ENCODE measurements at regions not wholly inside any gene's neighbourhood (a gene's known extent, or its start where the extent isn't known, plus 50 kb on each side); places are given as distances from the start of the nearest gene placed in this dataset.

DNA sequence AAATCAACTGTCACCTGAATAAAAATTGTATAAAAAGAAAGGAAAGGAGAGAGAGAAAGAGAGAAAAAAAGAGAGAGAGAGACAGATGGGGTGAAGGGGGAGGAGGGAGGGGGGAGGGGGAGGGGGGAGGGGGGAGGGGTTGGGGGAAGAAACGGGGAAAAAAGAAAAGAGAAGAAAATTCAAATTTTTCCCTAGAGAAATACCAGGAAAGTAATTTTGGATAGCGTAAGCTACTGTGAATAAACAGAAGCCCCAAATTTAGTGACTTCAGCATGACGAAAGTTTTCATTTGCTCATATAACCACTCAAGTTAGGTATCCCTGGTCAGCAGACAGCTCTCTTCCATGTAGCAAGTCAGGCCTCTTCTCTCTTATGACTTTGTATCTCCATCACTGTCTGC lies 289.4 kb upstream of the MYOCD start:
- no peak for DNase-seq (ENCODE audit: low read depth)

DNA sequence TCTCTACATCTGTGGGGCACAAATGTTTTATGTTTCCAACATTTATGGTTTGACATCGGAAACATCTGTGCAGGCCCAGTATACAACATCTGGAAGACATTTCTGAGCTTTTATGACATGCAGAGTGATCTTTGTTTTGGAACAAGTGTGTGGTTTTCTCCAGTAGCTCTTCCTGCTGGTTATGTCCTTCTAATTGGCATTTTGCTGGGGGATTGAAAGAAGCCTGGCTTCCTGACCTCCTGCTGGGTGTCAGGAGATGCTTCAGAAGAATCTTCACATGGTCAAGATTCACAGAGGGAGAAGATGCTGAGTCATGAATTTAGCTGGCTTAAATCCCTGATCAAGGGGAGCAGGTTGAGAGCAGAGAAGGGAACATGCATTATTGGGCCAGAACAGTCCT lies 279.5 kb upstream of the MYOCD start:
- no peak for DNase-seq (ENCODE audit: low read depth)

DNA sequence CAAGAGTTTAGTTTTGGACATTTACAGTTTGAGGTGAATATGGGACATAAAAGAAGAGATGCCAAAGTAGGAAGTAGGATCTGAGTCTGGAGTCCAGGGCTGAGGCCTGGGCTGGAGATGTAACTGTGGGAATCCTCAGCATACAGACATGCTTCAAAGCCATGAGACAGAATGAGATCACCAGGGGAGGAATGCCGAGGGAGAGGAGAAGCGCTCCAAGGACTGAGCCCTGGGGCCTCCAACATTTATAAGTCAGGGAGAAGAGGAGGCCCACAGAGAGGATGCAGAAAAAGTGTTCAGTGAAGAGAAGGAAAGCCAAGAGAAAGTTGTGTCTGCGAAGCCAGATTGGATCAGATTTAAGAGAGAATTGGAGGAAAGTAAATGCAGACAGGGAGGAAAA lies 277.5 kb upstream of the MYOCD start:
- no peak for DNase-seq (ENCODE audit: low read depth)

DNA sequence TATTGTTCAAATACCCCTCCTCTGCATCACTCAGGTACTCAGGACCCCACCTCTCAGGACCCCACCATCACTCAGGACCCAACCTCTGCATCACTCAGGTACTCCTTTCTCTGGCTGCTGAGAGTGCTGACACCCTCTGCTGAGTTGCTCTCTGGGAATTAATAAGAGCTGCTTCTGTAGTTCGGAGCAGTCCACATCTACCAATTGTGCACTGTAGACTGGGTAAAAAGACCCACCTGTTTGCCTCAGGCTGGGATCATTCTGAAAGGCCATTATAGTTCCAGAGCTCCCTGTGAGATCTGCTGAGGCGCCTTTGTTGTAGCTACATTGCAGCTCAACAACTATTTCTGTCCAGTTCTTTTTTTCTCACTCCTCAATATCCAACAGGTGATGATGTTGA lies 276.3 kb upstream of the MYOCD start:
- no peak for DNase-seq (ENCODE audit: low read depth)

DNA sequence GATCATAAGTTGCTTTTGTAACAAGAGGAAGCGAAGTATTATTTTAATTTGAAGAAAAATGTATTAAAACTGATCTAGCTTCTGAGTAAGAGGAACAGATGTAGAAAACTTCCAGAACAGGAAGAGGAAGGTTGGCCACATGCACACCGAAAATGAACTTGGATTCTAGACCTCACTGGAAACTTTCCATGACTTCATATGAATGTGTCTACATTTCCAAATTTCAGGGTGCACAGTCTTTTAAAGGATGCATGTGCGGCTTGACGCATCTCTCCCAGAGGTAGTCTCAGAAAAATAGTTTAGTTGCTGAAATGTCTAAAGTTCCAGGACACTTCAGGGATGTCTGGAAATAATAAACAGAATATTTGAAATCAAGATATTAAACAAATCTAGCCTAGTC lies 275.1 kb upstream of the MYOCD start:
- DNase-seq (ENCODE audit: low read depth) = no peak

DNA sequence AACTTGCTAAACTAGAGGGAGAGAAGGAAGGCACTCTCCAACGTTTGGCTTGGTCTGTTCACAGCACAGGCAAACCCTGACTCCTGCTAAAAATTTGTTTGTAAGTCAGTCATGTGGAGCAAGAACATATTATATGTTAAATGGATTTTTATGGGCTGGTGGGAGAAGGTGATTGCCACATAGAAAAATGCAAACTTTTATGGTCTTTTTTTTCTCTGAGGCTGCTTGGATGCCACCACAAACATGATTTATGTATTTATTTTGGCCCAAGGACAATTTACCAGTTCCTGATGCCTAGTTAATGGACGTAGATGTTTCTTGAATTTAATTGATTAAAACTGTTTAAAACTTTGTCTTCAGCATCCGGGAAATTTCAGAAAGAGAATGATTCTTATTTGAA lies 274.2 kb upstream of the MYOCD start:
- no peak for DNase-seq (ENCODE audit: low read depth)

DNA sequence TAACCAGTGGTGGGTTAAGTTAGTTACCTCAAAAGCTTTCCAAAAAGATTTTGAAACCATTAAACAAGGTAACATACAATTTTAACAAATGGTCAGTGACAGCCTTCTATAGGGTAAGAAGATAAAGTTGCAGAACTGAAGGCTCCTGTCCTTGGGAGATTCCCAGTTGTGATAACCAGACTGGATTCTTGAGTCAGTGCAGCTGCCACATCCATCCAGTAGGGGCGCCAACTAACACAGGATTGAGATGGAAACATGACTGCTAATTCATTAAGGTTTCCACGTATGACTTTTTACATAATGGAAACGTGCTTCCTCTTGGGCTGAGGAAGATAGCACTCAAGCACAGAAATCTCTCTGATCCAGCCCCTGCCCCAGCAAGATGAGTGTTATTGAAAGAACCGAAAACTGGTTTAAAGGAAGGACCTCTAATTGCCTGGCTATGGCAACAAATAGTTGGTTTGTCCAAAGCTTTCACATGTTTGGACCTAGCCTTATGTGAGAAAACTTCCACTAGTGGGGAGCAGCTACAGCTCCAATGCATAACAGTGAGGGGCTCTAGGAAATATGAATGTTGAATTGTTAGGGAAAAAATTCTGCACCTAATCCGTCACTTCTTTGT lies 269.8 kb upstream of the MYOCD start:
- DNase-seq (ENCODE audit: low read depth) = no peak

DNA sequence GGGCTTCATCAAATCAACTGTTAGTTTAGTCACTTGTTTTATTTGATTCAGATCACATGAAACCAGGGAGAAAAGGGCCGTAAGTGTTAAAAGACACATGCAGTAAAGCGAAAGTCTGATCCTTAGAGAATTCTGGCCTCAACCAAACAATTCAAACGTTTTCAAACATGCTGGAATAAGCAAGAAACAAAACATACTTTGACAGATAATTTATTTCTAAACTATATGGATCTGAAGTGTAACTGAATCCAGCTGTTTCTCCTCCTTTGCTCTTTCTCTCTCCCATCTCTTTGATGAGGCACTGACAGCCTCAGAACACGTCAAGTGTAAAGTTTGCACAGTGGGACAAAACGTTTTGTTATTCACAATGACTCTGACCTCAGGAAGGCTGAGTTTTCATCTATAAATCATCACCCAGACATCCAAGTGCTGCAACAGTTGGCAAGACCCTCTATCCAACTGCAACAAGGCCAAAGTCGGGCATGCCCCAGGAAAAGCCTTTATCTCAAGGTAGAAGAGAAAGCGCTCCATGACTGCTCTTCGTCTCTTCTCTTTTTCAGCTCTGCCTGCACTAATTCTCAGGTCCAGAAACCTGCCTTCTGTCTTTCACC lies 267.1 kb upstream of the MYOCD start:
- DNase-seq (ENCODE audit: low read depth) = no peak

DNA sequence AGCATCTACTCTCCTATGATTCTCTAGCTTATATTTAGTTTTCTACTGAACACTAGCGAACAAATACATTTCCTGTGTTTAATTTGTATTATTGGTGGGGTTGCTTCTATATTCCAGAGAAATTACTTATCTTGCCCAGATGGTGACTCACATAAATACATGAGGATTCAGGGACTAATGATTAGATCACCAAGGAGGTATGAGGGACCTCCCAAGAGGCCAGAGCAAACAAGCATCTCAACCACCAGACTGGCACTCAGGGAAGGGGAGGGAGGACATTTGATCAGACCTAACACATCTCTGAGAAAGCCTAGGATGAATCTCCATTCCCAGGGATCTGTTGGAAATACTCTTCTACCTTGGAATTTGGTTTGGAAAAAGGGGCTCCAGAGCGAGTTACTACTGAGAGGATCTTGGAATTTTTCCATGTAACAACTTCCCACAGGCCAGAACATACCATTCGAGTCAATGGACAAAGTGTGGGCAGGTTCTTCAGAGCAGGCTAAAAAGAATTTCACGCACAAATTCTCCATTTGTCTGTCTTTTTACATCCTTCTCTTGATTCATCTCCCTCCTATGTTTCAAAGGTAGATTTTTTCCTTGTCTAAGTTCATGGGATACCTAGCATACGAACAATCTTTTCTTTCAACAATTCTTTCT lies 262.6 kb upstream of the MYOCD start:
- DNase-seq (ENCODE audit: low read depth) = no peak

DNA sequence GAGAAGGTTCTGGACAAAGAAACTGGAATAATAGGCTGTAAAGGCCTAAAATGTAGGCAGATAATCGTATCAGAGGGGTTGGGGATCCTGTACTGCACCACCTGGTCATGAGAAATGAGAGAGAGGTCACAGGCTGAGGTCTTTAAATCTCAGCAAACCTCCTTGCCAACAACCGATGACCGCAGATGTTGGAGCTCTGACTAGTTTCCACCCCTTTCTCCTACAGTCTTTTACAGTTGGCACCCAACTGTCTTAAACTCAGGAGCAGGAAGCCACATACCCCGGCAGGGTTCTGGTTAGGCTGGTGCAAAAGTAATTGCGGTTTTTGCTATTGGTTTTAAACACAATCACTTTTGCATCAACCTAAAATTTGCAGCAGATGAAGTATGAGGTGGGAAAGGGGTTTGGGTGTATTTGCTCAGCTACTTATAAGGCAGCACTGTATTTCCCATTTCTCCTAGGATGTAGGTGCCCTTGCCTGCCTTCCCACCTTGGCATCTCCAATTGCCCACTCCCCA lies 261.8 kb upstream of the MYOCD start:
- DNase-seq (ENCODE audit: low read depth) = no peak

DNA sequence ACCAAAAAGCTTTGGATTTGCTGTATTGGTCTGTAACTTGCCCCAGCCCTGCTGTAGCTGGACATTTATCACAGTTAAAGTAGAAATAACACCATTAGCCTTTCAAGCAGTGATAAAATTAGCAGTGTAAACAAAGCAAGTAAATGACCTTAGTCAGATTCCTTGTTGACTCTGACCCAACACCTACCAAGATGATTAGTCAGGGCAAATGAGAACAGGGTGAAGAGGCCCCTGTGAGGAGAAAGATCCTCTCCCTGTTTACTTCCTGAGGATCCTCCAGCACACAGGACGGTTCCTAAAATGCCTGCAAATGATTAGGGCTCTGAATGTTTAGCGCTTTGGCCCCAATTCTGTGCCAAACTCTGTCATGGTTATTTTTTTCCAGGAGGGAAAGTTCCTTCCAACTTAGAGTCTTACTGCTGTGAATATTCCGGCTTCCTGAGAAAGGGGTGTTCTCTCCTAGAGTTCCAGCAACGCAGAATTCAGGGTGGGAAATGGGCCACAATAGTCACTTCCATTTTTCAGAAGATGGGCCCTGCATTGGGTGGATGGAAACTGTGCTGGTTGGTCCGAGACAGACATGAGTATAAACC lies 259.0 kb upstream of the MYOCD start:
- no peak for DNase-seq (ENCODE audit: low read depth)

DNA sequence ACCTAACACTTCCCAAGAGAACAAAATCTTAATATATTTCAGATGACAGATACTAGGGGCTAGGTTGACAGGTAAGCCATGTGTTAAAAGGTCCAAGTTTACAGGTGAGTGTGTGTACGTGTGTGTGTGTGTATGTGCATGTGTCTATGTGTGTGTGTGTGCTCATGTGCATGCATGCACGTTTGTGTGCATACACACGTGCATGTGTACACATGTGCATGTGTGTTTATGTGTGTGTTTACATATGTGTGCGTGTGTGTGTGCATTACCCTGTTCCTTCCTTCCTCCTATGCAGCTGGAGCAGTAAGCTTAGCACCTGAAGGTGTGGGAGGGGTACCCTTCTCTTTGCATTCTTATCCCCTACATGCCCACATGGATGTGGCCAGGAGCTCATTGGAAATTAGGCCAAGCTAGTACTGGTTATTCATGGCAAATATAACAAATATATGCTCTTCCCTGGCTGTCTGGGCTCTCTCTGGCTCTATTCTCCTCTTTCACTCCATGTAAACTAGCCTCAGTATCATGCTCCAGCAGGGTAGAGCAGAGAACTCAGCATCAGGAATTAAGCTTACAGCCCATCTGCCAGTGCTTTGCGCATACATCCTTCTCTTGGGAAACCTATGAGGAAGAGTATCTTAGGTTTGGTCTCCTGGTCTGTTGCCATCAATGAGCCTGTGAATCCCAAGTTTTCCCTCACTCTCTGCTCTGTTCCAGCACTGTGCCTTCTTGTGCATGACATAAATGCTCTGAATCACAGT lies 258.0 kb upstream of the MYOCD start:
- no peak for DNase-seq (ENCODE audit: low read depth)

DNA sequence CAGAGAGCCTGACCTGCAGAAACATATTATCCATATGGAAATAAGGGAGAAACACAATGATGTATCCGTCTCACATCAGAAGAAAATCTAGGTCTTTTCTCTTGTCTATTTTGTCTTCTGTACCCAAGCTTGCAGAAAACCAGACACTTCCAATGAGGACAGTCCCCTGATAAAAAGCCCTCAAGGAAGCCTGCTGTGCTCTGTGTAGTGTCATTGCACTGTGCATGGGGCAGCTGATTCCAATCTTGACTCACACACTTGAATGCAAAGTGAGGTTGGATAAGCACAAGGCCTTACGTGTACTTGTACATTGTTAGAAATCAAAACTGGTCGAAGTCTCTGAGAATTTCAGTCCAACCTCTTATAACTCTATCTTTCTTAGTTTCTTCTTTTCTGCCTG lies 256.6 kb upstream of the MYOCD start:
- no peak for DNase-seq (ENCODE audit: low read depth)

DNA sequence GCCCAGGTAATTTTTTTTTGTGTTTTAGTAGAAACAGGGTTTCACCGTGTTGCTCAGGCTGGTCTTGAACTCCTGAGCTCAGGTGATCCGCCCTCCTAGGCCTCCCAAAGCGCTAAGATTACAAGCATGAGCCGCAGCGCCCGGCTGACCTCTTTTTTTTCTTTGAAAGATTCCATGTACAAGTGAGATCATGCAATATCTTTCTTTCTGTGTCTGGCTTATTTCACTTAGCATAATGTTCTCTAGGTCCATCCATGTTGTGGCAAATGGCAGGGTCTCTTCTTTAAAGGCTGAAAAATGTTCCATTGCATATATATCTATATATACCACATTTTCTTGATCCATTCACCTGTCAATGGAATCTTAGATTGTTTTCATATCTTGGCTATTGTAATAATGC lies 255.0 kb upstream of the MYOCD start:
- no peak for DNase-seq (ENCODE audit: low read depth)

DNA sequence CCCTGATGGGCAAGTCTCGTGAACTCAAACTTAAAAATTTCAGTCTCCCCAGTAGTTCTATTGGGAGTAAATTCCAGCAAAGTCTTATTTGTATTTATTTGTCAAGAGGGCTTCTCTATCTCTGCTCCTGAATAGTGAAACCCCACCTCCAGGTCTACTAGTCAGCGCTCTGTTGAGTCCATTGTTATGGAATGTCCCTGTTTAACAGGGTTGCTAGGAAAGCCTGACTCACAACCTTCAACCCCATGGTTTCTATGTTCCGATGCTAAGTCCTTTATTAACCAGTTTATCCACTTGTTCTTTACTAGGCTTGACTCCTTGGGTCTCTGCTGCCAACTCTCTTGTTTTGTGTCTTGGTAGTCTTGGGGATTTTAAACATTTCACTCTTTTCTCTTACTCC lies 250.7 kb upstream of the MYOCD start:
- DNase-seq (ENCODE audit: low read depth) = no peak

DNA sequence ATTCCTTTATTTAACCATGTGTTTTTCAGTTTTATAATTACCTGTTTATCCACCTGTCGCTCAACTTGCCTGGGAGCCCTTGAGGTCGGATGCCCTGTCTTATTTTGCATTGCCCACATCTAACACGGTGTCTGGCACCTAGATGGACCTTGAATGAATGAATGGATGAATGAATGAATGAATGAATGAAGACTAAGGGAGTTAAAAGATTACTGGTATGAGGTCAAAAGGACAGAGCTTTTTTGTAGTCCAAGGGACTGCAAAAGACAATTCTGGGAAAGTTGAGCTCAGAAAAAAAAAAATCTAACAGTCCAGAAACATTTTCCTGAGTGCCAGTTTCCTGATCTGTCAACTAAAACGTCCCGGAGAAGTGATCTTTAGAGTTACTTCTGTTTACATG lies 244.6 kb upstream of the MYOCD start:
- no peak for DNase-seq (ENCODE audit: low read depth)

DNA sequence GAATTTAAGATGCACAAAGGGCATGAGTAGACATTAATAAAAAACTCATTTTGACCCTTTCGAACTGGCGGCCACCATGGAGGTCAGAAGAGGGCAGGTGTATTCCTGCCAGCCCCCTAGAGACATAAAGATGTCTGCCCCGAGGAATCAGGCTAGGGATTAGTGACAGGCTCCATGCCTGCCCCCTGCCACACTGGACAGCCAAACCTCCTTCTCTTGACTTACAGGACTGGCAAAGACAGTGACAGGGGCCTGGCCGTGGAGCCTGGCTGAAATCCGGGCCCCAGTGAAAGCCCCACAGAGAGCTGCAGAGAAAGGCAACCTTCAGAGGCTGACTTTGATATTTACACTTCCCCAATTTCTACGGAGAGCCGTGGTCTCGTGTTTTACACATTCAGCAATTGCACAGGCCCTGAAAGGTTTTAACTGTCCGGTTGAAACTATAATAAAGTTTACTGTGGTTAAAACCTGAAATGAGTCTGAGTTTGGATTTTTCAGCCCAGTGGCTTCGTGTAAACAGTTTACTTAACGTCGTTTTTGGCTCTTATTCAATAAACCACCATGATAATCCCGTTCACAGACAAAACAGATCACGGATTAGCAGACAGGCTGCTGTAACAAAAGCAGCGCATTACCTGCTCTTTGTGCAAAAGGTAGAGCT lies 243.9 kb upstream of the MYOCD start:
- no peak for DNase-seq (ENCODE audit: low read depth)

DNA sequence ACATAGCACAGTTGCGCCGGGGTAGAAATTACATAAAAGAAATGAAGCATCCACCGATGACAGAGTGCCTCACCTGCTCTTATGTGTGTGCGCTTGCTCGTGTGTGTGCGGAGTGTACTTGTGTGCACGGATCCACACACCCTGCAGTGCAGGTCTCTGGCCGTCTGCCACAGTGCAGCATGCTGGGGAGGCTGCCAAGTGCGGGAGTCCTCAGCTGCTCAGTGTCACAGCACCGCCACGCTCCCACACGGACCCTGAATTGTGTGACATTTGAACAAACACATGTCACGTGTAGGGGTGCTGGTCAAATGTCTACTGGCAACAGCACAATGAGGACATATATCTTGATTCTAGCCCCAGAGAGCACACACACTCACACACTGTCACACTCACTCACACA lies 243.0 kb upstream of the MYOCD start:
- DNase-seq (ENCODE audit: low read depth) = no peak

DNA sequence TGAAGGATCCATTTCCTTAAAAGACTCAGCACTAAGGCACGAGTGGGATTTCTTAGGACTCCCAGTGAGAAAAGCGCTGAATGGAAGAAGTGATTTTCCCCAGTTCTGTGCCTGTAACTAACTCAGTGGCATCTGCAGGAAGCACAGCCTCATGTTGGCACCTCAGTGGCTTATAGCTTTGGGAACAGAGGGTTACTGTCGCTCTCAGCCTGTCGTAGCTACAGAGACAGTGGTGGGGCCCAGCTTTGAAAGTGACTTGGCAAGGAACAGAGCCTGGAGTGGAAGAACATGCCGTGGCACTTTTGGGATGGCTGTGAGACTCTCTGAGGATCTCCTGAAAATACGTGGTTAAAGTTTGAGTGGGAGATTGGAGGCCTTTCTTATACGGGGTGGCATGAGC lies 242.4 kb upstream of the MYOCD start:
- DNase-seq (ENCODE audit: low read depth) = no peak

DNA sequence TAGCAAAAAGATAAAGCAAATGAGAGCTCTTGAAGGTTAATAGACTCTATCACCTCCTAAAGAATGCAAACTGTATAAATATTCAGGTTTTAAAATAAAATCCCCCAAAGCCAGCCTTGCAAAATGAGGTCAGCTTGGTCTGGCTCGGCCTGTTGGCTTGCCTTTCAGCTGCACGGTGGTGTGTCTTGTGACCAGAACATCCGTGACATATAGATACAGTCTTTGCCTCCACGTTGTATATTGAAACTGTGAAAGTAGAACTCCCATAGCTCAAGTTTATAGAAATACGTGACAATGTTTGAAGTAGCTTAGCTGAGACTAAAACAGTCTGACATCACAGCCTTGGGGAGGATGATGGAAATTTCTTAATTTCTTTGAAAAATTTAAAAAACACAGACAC lies 236.6 kb upstream of the MYOCD start:
- DNase-seq (ENCODE audit: low read depth) = no peak

DNA sequence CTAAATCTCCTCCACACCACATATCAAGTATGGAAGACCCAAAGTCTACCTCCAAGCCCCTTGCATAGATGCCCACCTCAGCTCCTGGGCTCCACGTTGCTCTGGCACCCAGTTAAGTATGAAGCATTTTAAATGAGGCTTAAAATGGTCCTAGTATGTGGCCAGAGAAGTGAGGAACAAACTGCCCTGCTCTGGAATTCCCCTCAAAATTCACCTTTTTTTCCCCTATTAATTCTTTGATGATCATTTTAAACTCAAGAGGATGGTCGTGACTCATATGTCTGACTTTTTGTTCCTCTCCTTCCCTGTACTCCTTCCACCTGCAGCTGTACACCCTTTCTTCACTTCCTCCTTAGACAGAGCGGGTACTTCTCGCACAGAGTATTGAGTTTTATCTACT lies 234.5 kb upstream of the MYOCD start:
- DNase-seq (ENCODE audit: low read depth) = no peak

DNA sequence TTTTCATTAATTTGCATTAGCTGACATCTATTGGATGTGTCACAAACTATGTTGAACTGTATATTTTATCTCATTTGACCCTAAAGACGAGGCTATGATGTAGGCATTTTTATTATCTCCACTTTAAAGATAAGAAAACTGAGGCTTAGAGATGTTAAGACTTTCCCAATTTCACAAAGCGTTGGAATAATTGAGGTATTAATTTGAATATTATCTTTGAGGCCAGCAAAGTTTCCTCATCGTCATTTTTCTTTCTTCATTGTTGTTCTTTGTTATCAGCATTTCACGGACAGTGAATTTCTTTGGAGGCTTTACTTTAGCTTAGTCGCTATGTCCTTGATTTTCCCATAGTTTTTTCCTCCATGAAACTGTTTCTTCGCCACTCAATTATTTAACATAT lies 227.5 kb upstream of the MYOCD start:
- DNase-seq (ENCODE audit: low read depth) = no peak

Measured in renal cortical epithelial cell (primary cell).